ENCODE measurements at regions not wholly inside any gene's neighbourhood (a gene's known extent, or its start where the extent isn't known, plus 50 kb on each side); places are given as distances from the start of the nearest gene placed in this dataset.
"Not testable (repeated sequence)": the region's sequence is repeated elsewhere in the genome, so short reads cannot be mapped to it uniquely, and the experiment has no call there.

- TF ChIP-seq POLR2A (IDR thresholded peaks at IDR 0.05; ENCODE audit: borderline replicate concordance, extremely low read depth, insufficient read depth, insufficient read length); CTCF (IDR thresholded peaks at IDR 0.05 in 2 of 3, conservative IDR thresholded peaks at IDR 0.05 in 1 of 3; ENCODE audit: borderline replicate concordance in 1 of 3, insufficient read depth in 1 of 3, low read depth in 2 of 3, low read length in 2 of 3); MAX (IDR thresholded peaks at IDR 0.05); EZH2 (IDR thresholded peaks at IDR 0.05); SIN3A (IDR thresholded peaks at IDR 0.05; ENCODE audit: low read depth); EZH2phosphoT487 (IDR thresholded peaks at IDR 0.05; ENCODE audit: borderline replicate concordance): not testable (repeated sequence)
Measured at GRCh38 chr1:143826162-143826561, 145.6 kb downstream of the FAM72C start.

Data from HCT116 (cell line).